OCI-LY1 (cell line): ENCODE measurements at regions not wholly inside any gene's neighbourhood (a gene's known extent, or its start where the extent isn't known, plus 50 kb on each side); places are given as distances from the start of the nearest gene placed in this dataset.

Experiments used
- EZH2 ChIP-seq: fragments of 200-600 bp; sonication (generic), shearing (Covaris generic); IDR thresholded peaks from 2 replicates; pipeline ENCODE4 v1.8.0; 2017; ENCODE audit warnings: borderline replicate concordance, mixed run types, mild to moderate bottlenecking, antibody characterized with exemption, low read length, moderate library complexity, mixed read lengths
- TF ChIP-seq, protein P1 (sequence below): fragments of 200-600 bp; sonication (generic), shearing (Covaris generic); IDR thresholded peaks from 2 replicates; pipeline ENCODE4 v1.5.1; 2017; ENCODE audit warnings: mild to moderate bottlenecking, antibody characterized with exemption, low read length, moderate library complexity, mixed read lengths

- TF ChIP-seq, protein P1, sequence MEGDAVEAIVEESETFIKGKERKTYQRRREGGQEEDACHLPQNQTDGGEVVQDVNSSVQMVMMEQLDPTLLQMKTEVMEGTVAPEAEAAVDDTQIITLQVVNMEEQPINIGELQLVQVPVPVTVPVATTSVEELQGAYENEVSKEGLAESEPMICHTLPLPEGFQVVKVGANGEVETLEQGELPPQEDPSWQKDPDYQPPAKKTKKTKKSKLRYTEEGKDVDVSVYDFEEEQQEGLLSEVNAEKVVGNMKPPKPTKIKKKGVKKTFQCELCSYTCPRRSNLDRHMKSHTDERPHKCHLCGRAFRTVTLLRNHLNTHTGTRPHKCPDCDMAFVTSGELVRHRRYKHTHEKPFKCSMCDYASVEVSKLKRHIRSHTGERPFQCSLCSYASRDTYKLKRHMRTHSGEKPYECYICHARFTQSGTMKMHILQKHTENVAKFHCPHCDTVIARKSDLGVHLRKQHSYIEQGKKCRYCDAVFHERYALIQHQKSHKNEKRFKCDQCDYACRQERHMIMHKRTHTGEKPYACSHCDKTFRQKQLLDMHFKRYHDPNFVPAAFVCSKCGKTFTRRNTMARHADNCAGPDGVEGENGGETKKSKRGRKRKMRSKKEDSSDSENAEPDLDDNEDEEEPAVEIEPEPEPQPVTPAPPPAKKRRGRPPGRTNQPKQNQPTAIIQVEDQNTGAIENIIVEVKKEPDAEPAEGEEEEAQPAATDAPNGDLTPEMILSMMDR = no peak
- TF ChIP-seq EZH2 = no peak
Measured at GRCh38 chr4:18435781-18436180, 414.2 kb upstream of the LCORL start.
